Upper lobe of left lung (tissue), 4 donors: ENCODE measurements at regions not wholly inside any gene's neighbourhood (a gene's known extent, or its start where the extent isn't known, plus 50 kb on each side); places are given as distances from the start of the nearest gene placed in this dataset.

Experiments used
- CTCF ChIP-seq, 6 experiments: fragments of 450-650 bp in 4 of 6; fragments of 200-600 bp in 2 of 6; sonication (generic) in 2 of 6; IDR thresholded peaks; one replicate each; pipeline ENCODE4 v1.5.1; 2016 to 2019; ENCODE audit warnings: antibody characterized with exemption in 6 of 6
- POLR2A ChIP-seq, 4 donors: fragments of 450-650 bp; IDR thresholded peaks; one replicate each; pipeline ENCODE4 v1.5.1; 2016 to 2017; ENCODE audit warnings: antibody characterized with exemption in 4 of 4, mild to moderate bottlenecking in 2 of 4
- POLR2AphosphoS5 ChIP-seq, 2 donors: sonication (generic); formaldehyde crosslinking; IDR thresholded peaks; one replicate each; pipeline ENCODE4 v1.5.1; 2017; ENCODE audit warnings: antibody characterized with exemption in 2 of 2

- TF ChIP-seq CTCF (IDR thresholded peaks at IDR 0.05): no peak
- no peak for TF ChIP-seq POLR2AphosphoS5 (IDR thresholded peaks at IDR 0.05)
- TF ChIP-seq POLR2A (IDR thresholded peaks at IDR 0.05): no peak
Measured at GRCh38 chr4:175944126-175944910, 121.3 kb upstream of the WDR17 start.
